HG02884 (cell line): ENCODE measurements at regions not wholly inside any gene's neighbourhood (a gene's known extent, or its start where the extent isn't known, plus 50 kb on each side); places are given as distances from the start of the nearest gene placed in this dataset.
"Not testable (repeated sequence)": the region's sequence is repeated elsewhere in the genome, so short reads cannot be mapped to it uniquely, and the experiment has no call there.

ENCODE experiments used
- ATAC-seq: cut with Tn5 transposase; IDR thresholded peaks from one replicate; pipeline ENCODE4 v1.9.1; 2021; ENCODE audit warnings: mild to moderate bottlenecking, moderate library complexity; ENCODE audit not compliant: unreplicated experiment

- not testable (repeated sequence) for ATAC-seq
Observed at GRCh38 chr4:12609212-12609875, 874.8 kb downstream of the RAB28 start.

DNA sequence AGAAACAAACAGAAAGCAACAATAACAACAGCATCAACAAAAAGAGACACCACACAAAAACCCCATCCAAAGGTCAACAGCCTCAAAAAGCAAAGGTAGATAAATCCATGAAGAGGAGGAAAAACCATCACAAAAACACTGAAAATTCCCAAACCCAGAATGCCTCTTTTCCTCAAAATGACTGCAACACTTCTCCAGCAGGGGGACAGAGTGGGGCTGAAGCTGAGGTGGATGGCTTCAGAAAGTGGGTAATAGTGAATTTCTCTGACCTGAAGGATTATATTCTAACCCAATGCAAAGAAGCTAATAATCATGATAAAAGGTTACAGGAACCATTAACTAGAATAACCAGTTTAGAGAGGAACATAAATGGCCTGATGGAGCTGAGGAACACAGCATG, 888.2 kb downstream of the RAB28 start:
- ATAC-seq = no peak

DNA sequence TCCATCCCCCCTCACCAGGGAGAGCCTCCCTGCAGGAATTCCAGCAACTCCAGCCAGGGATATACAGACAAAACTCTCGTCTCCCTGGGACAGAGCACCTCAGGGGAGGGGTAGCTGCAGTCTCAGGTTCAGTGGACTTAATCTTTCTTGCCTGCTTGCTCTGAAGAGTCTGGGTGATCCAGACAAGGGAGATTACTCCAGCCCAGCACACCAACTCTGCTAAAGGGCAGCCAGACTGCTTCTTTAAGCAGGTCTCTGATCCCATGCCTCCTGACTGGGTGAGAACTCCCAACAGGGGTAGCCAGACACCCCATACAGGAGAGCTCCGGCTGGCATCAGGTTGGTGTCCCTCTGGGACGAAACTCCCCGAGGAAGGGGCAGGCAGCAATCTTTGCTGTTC, 888.7 kb downstream of the RAB28 start:
- ATAC-seq = no peak

DNA sequence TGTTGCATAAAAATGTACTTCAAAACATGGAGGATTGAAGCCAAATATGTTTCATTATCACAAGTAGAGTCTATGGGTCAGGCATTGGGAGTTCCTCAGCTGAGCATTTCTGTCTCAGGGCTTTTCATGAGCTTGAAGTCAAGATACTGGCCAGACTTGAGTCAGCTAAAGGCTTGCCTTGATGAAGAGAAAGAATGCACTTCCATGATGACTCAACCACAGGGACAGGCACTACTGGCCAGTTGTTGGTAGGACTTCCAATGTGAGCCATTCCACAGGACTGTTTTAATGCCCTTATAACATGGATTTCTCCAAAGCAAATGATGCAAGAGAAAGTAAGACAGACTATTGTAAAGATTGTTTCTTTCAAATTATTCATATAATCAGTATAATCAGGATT, 895.6 kb downstream of the RAB28 start:
- no peak for ATAC-seq

GRCh38 chr4:12586242-12587006, 897.7 kb downstream of the RAB28 start:
- ATAC-seq = no peak

DNA sequence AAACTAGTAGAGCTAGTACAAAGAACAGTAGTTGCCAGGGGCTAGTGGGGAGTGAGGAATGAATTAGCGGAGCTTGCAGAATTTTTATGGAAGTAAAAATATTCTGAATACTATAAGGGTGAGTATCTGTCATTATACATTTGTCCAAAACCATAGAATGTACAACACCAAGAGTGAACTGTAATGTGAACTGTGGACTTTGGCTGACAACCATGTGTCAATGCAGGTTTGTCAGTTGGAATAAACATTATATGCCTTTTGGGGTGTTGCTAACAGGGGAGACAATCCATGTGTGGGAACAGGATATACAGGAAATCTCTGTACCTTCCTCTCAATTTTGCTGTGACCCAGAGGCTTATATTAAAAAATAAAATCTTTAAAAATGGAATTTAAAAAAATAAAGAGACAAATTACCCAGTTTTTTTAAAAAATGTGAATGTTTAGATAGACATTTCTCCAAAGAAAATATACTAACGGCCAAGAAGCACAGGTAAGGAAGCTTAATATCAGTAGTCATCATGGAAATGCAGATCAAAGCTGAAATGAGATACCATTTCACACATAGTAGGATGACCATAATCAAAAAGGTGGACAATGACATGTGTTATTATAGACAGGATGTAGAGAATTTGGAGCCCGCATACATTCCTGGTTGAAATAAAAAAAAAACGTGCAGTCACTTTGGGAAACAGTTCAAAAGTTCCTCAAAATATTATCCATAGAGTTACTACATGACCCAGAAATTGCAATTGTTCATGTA, 899.8 kb downstream of the RAB28 start:
- no peak for ATAC-seq

- no peak for ATAC-seq
Observed at GRCh38 chr4:12583275-12583674, 900.9 kb downstream of the RAB28 start.

DNA sequence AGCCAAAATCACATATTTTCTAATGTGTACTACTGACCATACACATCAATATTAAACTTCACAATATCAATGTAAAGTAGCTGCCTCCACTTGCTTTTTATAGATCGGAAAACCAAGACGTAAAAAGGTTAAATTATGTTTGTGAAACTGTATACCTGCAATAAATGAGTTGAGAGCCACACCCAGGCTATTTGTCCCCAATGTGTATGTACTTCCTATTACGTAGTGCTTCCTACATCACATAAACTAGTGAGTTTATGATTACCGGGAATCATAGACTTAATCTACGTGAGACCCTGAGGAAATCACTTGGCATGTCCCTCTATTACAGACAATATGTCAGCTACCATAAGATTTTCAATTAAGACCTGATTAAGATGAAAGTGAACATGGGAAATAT, 903.4 kb downstream of the RAB28 start:
- ATAC-seq = no peak

DNA sequence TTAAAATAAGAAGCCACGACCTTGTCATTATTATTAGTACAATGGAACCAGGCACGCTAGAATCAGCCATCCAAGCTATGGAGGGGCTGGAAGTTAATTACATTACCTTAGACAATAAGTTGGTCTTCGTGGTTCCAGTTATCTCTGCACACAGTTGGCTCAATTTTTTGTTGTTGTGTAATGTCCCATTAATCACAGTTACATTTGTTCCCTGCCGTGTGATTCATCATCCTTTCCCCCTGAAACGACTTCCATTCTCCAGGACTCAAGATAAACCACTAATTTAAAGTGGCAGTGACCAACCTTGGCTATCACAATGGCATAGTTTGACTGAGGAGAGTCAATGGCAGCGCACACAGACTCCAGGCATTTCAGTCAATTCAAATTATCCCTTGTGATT, 905.0 kb downstream of the RAB28 start:
- ATAC-seq = no peak

DNA sequence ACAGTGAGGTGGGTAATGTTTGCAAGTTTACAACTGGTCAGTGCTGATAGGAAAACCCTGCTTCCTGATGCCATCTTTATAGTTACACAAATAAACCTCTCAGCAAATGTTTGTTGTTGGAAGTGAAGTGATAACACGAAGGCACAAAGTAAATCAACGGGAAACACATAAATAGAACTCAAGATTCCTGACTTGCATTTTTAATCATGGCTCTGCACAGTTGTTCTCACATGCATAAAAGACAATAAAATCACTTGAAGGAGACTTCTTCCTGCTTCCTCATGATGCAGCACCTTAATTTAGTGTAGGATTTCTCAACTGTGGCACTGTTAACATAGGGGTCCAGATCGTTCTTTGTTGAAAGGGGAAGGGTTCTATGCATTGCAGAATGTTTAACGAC, 907.7 kb downstream of the RAB28 start:
- no peak for ATAC-seq

- ATAC-seq = no peak
Observed at GRCh38 chr4:12573716-12574115, 910.4 kb downstream of the RAB28 start.

DNA sequence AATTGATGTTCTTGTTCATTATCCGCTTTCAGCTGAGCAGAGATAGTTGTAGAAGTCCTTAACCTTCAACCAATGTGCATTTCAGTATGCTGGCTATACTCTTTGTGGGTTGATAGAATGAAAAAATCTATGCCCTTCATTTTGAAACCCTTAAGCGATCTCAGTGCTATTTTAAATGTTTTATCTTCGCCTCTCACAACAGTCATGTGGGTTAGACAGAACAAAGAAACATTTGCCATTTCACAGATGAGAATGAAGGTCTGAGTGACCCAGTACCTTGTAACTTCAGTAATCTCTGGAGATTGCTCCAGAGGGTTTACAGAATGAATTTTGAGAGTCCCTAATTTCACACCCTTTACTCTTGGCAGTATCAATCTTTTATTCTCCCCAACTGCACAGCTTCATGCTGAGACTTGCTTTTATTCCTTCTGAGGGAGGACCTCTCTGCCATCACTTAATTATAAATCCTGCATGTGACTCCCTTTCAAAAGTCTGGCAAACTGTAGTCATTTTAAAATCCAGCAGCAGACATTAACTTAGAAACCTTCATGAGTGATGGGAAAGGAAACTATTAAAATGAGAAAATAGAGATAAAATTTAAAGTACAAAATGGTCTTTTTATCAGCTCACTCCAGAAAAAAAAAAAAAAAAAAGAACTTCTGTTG, 921.5 kb downstream of the RAB28 start:
- ATAC-seq = no peak

DNA sequence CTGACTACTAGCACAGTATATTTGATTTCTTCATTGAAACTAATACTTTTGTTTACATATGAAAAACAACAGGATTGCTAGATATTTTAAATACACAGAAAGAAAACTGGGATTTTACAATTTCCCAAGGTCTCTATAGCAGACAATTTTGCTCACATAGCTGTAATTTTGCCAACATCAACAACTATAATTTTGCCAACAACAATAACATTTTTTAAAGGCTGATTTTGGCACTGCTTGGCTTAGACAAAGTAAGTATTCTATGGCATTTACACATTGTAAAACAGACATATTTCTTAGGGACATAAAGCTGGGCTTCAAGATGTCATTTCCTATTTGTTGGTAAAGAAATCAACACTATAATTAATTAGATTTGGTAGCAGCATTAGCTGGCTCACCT, 922.1 kb downstream of the RAB28 start:
- no peak for ATAC-seq

DNA sequence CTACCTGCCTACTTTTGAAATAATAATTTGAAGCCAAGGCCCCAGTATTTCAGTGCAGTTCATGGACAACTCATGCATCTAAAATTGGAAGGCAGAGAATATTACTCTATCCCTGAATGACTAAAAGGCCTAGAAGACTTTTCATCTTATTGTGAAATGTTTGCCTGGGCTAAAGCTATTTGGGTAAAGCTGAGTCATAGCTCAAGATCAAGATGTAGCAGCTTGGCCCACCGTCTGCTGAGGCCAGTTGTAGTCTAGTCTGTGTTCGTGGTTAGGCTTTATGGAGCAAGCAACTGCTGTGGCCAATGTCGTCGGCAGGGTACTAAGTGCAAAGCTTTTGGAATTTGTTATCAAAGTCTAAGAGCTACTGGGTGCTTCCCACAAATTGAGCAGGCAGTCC, 929.1 kb downstream of the RAB28 start:
- no peak for ATAC-seq

- no peak for ATAC-seq
Observed at GRCh38 chr4:12548678-12549077, 935.5 kb downstream of the RAB28 start.

DNA sequence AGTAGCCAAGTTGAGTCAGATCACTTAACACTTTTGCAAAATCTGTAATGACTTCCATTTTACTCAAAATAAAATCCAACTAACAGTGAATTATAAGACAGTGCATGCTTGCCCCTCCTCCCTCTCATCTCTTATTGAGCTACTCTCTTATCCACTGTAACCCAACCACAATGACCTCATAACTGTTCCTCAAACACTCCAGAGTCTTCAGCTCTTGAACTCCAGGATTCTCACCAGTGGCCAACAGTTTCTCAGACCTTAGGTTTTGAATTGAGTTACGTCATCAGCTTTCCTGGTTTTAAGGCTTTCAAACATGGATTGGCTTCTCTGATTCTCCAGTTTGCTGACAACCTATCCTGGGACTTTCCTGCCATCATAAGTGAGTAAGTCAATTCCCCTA, 938.3 kb downstream of the RAB28 start:
- ATAC-seq = no peak

GRCh38 chr4:12538162-12538561, 946.0 kb downstream of the RAB28 start:
- no peak for ATAC-seq

DNA sequence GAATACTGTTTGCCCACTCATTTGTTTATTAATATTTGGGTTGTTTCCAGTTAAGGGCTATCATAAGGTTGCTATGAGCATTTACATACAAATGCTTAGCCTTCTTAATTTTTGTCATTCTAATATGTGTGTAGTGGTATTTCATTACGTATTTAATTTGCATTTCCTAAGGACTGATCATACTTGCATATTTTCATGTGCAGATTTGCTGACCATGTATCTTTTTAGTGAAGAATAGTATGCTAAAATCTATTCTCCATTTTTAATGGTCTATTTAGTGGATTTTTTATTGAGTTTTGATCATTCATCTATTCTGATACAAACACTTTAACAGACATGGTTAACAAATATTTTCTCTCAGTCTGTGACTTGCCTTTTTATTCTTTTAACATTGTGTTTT, 949.5 kb downstream of the RAB28 start:
- no peak for ATAC-seq

DNA sequence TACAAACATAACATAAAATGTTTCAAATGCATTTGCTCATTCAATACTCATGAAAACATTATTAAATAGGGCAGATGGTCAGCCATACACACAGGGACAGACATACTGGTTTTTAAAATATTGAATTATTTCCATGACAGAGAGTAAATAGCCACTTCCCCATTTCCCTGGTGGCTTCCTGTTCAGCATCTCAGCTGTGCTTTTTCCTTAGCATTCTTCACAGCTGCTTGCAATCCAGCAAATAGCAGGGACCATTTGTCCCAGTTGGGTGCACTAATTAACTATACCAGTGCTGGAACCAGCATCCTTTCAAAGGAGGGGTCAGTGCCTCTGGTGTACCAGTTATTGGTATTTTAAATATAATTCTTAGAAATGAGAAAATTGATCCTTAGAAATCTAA, 964.7 kb downstream of the RAB28 start:
- ATAC-seq = no peak

DNA sequence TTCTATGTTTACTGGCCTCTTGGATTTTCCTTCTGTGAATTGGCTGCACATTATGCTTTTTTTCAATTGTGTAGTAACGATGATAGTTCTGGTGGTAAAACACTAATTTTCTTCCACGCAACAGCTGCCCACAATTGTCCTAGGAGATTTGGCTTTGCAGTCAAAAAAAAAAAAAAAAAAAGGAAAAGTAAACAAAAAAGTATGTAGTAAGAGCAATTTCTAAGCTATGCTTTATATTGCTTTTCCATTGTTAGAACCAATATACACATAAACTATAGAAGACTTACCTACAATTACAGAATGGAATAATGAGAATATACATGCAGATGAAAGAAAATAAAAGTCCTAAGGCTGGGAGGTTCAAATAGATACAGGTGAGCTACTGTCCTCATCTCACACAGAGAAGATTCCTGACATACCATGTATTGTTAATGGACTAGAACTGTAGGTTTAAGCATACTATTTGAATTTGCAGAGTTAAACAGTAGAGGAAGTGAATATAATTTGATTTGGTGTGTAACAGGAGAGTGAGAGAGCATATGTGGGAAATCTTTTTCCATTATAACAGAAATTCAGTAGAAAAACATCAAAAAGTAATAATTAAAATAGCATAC, 976.2 kb downstream of the RAB28 start:
- no peak for ATAC-seq

- no peak for ATAC-seq
Observed at GRCh38 chr4:12500409-12500808, 983.7 kb downstream of the RAB28 start.
